B cell (primary cell): ENCODE measurements at regions not wholly inside any gene's neighbourhood (a gene's known extent, or its start where the extent isn't known, plus 50 kb on each side); places are given as distances from the start of the nearest gene placed in this dataset.

Source experiments
- ATAC-seq: fragments of 200-7000 bp; cut with Tn5 transposase; one replicate; pipeline ENCODE4 v1.10.0; 2021; ENCODE audit warnings: low read depth, mild to moderate bottlenecking, moderate number of reproducible peaks, moderate library complexity
- CTCF ChIA-PET: fragments of 350-600 bp; sonication (Branson Sonifier 250); formaldehyde crosslinking; loops from one replicate; lab custom pipeline; 2021; ENCODE audit warnings: antibody characterized with exemption, inconsistent platforms; lab: Charles Lee
- POLR2A ChIA-PET: fragments of 350-600 bp; sonication (Branson Sonifier 250); formaldehyde crosslinking; loops from one replicate; lab custom pipeline; 2021; ENCODE audit warnings: antibody characterized with exemption; lab: Charles Lee
- DNase-seq: peaks from one replicate; pipeline ENCODE4 v3.0.0; 2013
- H2AFZ ChIP-seq: 2 replicates; pipeline ENCODE4 v1.6.1; 2012; ENCODE audit warnings: mild to moderate bottlenecking, low read depth, low read length; ENCODE audit not compliant: insufficient read depth, poor library complexity, severe bottlenecking
- H3K27ac ChIP-seq, 2 donors: 1 replicate in 1 of 2; 2 replicates in 1 of 2; pipeline ENCODE4 v1.5.1; 2012 to 2013; ENCODE audit warnings: low read length in 2 of 2, mild to moderate bottlenecking in 2 of 2, moderate library complexity in 1 of 2
- H3K27me3 ChIP-seq, 4 experiments: fragments of 200-600 bp in 1 of 4; sonication (generic) in 1 of 4; replicated peaks in 1 of 4; 1 replicate in 2 of 4; 2 replicates in 2 of 4; pipeline versions ENCODE4 v1.6.1 to v1.7.0; 2013 to 2016; ENCODE audit warnings: low read length in 3 of 4, mild to moderate bottlenecking in 2 of 4, mixed read lengths in 1 of 4, moderate library complexity in 1 of 4; ENCODE audit not compliant: insufficient read depth in 4 of 4, control insufficient read depth in 3 of 4; ENCODE audit errors: control extremely low read depth in 1 of 4
- H3K36me3 ChIP-seq, 2 experiments: replicated peaks in 1 of 2; 1 replicate in 1 of 2; 2 replicates in 1 of 2; pipeline versions ENCODE4 v1.6.1 to v1.7.1; 2013; ENCODE audit warnings: low read length in 1 of 2; ENCODE audit not compliant: insufficient read depth in 2 of 2, control insufficient read depth in 1 of 2; ENCODE audit errors: control extremely low read depth in 1 of 2, extremely low read depth in 1 of 2
- H3K4me1 ChIP-seq, 2 donors: fragments of 200-600 bp in 1 of 2; sonication (generic) in 1 of 2; 1 replicate in 1 of 2; 2 replicates in 1 of 2; pipeline versions ENCODE4 v1.5.1 to v1.6.1; 2013 to 2017; ENCODE audit warnings: low read length in 2 of 2; ENCODE audit not compliant: control insufficient read depth in 2 of 2, insufficient read depth in 2 of 2
- H3K4me2 ChIP-seq: replicated peaks from 2 replicates; pipeline ENCODE3; 2012; ENCODE audit warnings: mild to moderate bottlenecking, low read depth, low read length; ENCODE audit not compliant: poor library complexity, severe bottlenecking
- H3K4me3 ChIP-seq, 5 experiments: fragments of 200-600 bp in 1 of 5; sonication (generic) in 1 of 5; 1 replicate in 3 of 5; 2 replicates in 2 of 5; pipeline versions ENCODE4 v1.5.1 to v1.7.0; 2011 to 2016; ENCODE audit warnings: low read length in 4 of 5, mild to moderate bottlenecking in 4 of 5, low read depth in 2 of 5, control low read depth in 1 of 5, moderate library complexity in 1 of 5; ENCODE audit not compliant: insufficient read depth in 1 of 5; ENCODE audit errors: control extremely low read depth in 1 of 5, extremely low read depth in 1 of 5
- H3K79me2 ChIP-seq: fragments of 200-600 bp; sonication (generic); one replicate; pipeline ENCODE4 v1.6.0; 2016; ENCODE audit warnings: low read length; ENCODE audit not compliant: control insufficient read depth, insufficient read depth
- H3K9ac ChIP-seq: fragments of 200-600 bp; sonication (generic); 2 replicates; pipeline ENCODE4 v1.6.1; 2017; ENCODE audit warnings: mild to moderate bottlenecking, low read length, moderate library complexity
- H3K9me3 ChIP-seq, 3 donors: one replicate each; pipeline versions ENCODE4 v1.6.1 to v1.7.1; 2013; ENCODE audit warnings: low read length in 2 of 3; ENCODE audit not compliant: control insufficient read depth in 2 of 3, insufficient read depth in 1 of 3; ENCODE audit errors: control extremely low read depth in 1 of 3
- H4K20me1 ChIP-seq: 2 replicates; pipeline ENCODE4 v1.6.0; 2012; ENCODE audit warnings: mild to moderate bottlenecking, low read length; ENCODE audit not compliant: insufficient read depth, control insufficient read depth, poor library complexity, severe bottlenecking
- H3K27ac Mint-ChIP-seq: one replicate; pipeline ENCODE4 v1.8.0; 2021; ENCODE audit warnings: mixed read lengths
- H3K27me3 Mint-ChIP-seq: one replicate; pipeline ENCODE4 v1.8.0; 2021; ENCODE audit warnings: mixed read lengths
- H3K4me1 Mint-ChIP-seq: one replicate; pipeline ENCODE4 v1.8.0; 2021; ENCODE audit warnings: mixed read lengths
- H3K4me3 Mint-ChIP-seq: one replicate; pipeline ENCODE4 v1.8.0; 2021; ENCODE audit warnings: mixed read lengths
- H3K9me3 Mint-ChIP-seq: one replicate; pipeline ENCODE4 v1.8.0; 2022; ENCODE audit warnings: mixed read lengths; ENCODE audit not compliant: insufficient read depth
- CTCF ChIP-seq: fragments of 200-600 bp; IDR thresholded peaks from one replicate; pipeline ENCODE4 v1.8.0; 2022; ENCODE audit warnings: antibody characterized with exemption, mild to moderate bottlenecking
- EZH2 ChIP-seq: IDR thresholded peaks from 2 replicates; pipeline ENCODE4 v1.6.1; 2012; ENCODE audit warnings: borderline replicate concordance, low read depth, mild to moderate bottlenecking, moderate library complexity, low read length; ENCODE audit not compliant: insufficient read depth, poor library complexity, severe bottlenecking
- WGBS: methylation state at CpG from one replicate; pipeline ENCODE4 v1.1.5; 2013; ENCODE audit warnings: missing lambda C conversion rate; ENCODE audit not compliant: insufficient coverage; 5-methylcytosine and 5-hydroxymethylcytosine counted together
- intact Hi-C: fragments of 100-400 bp; cut with micrococcal nuclease; formaldehyde crosslinking; loops from one replicate; pipeline ENCODE4 v1.10.0; 2022

DNA sequence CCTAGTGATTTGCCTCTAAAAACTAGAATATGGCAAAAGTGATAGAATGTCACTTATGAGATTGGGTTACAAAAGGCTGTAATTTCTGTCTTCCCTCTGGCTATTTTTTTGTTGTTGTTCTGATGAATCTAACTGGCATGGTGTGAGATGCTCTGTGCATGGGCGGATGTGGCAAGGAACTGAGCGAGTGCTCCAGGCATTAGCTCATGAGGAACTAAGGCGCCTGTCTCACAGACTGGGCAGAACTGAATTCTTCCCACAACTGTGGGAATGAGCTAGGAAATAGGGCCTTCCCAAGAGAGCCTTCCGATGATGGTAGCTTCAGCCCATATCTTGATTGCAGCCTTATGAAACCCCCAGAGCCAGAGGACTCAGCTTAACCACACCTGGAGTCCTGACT is 222.5 kb downstream of the NR2F2 start:
- H3K9me3 ChIP-seq, result peaks cover 0 to 3% (median 0%) of the 10 kb centered on the region in 3 donors
- no peak overlapping the region for H3K4me3 ChIP-seq
- ChIA-PET CTCF (no interaction called here), POLR2A (no interaction called here)
- no peaks in the 10 kb centered on the region for H3K36me3 ChIP-seq
- TF ChIP-seq CTCF (no peak), EZH2 (no peak)
- 88% methylated on average over 3 of the region's 4 CpGs for WGBS
- no peak overlapping the region for H3K9ac ChIP-seq
- DNase-seq (no peak), ATAC-seq (no peak)
- no peak overlapping the region for H3K4me2 ChIP-seq
- no peak overlapping the region for H3K4me3 Mint-ChIP-seq
- no peaks in the 10 kb centered on the region for H3K27me3 ChIP-seq
- no peaks in the 10 kb centered on the region for H3K79me2 ChIP-seq
- no peaks in the 10 kb centered on the region for H4K20me1 ChIP-seq
- no peaks in the 10 kb centered on the region for H3K9me3 Mint-ChIP-seq
- no peak overlapping the region for H3K27ac Mint-ChIP-seq
- H3K27me3 Mint-ChIP-seq, result no peaks in the 10 kb centered on the region
- no peaks in the 10 kb centered on the region for H3K4me1 Mint-ChIP-seq
- H3K4me1 ChIP-seq, result no peaks in the 10 kb centered on the region
- H3K27ac ChIP-seq, result no peak overlapping the region
- H2AFZ ChIP-seq, result no peak overlapping the region
- intact Hi-C loops, result no loop called here

DNA sequence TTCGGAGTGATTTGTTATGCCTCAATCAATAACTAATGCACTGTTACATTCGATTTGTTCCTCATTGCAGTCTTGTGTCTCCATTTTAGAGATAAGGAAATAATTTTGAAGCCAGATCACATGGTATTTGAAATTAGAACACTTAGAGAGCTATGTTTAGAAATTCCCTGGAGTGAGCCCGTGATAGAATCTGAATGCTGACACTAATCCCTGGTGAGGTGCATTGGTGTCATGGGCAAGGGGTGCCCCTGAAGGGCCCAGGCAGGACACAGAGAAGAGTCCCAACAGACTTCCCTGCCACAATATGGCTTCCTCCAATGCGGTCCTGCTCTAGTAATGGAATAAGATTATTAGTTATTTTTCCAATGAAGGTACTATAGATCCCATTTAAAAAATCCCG is 223.0 kb downstream of the NR2F2 start:
- H4K20me1 ChIP-seq, result no peaks in the 10 kb centered on the region
- no peak overlapping the region for H3K4me2 ChIP-seq
- H3K9ac ChIP-seq, result no peak overlapping the region
- DNase-seq (no peak), ATAC-seq (no peak)
- no peak overlapping the region for H3K4me3 Mint-ChIP-seq
- intact Hi-C loops, result no loop called here
- ChIA-PET POLR2A (no interaction called here), CTCF (no interaction called here)
- no peaks in the 10 kb centered on the region for H3K9me3 Mint-ChIP-seq
- no peaks in the 10 kb centered on the region for H3K4me1 ChIP-seq
- H2AFZ ChIP-seq, result no peak overlapping the region
- H3K27ac Mint-ChIP-seq, result no peak overlapping the region
- no peak for TF ChIP-seq CTCF
- no peaks in the 10 kb centered on the region for H3K36me3 ChIP-seq
- WGBS, result 100% methylated on average over 1 of the region's 5 CpGs
- H3K4me3 ChIP-seq, result no peak overlapping the region
- H3K79me2 ChIP-seq, result no peaks in the 10 kb centered on the region
- no peaks in the 10 kb centered on the region for H3K27me3 ChIP-seq
- no peak overlapping the region for H3K27ac ChIP-seq
- H3K27me3 Mint-ChIP-seq, result no peaks in the 10 kb centered on the region
- H3K9me3 ChIP-seq, result peaks cover 0 to 3% (median 0%) of the 10 kb centered on the region in 3 donors
- no peaks in the 10 kb centered on the region for H3K4me1 Mint-ChIP-seq
